Body of pancreas (tissue), 4 donors: ENCODE measurements at regions not wholly inside any gene's neighbourhood (a gene's known extent, or its start where the extent isn't known, plus 50 kb on each side); places are given as distances from the start of the nearest gene placed in this dataset.

ENCODE experiments used
- ATAC-seq: fragments of 150-250 bp; one replicate; pipeline ENCODE4 v1.9.1; 2016
- DNase-seq, 4 donors: peaks; one replicate each; pipeline ENCODE4 v3.0.0-alpha.2; 2019
- H3K27ac ChIP-seq, 4 donors: fragments of 200-600 bp; sonication (generic); 1 replicate in 3 of 4; 2 replicates in 1 of 4; pipeline versions ENCODE4 v1.5.1 to v1.6.1; 2016 to 2019; ENCODE audit warnings: mild to moderate bottlenecking in 1 of 4, mixed read lengths in 1 of 4, moderate library complexity in 1 of 4
- H3K27me3 ChIP-seq, 2 donors: fragments of 200-600 bp; sonication (generic); one replicate each; pipeline ENCODE4 v1.6.0; 2016; ENCODE audit warnings: mild to moderate bottlenecking in 1 of 2
- H3K36me3 ChIP-seq, 2 donors: fragments of 200-600 bp; sonication (generic); replicated peaks in 1 of 2; 2 replicates each; pipeline ENCODE4 v1.5.1; 2016; ENCODE audit warnings: low read depth in 2 of 2; ENCODE audit not compliant: insufficient read depth in 1 of 2
- H3K4me1 ChIP-seq: fragments of 200-600 bp; sonication (generic); one replicate; pipeline ENCODE4 v1.6.0; 2016
- H3K4me3 ChIP-seq, 2 donors: fragments of 200-600 bp; sonication (generic); 1 replicate in 1 of 2; 2 replicates in 1 of 2; pipeline ENCODE4 v1.5.1; 2016 to 2019
- H3K9me3 ChIP-seq, 3 donors: fragments of 200-600 bp; sonication (generic); 1 replicate in 2 of 3; 2 replicates in 1 of 3; pipeline ENCODE4 v1.5.1; 2016
- CTCF ChIP-seq, 7 experiments: fragments of 450-650 bp in 4 of 7; fragments of 200-600 bp in 3 of 7; sonication (generic) in 3 of 7; IDR thresholded peaks; one replicate each; pipeline ENCODE4 v1.5.1; 2016 to 2019; ENCODE audit warnings: antibody characterized with exemption in 7 of 7
- POLR2A ChIP-seq, 3 donors: fragments of 450-650 bp; IDR thresholded peaks; one replicate each; pipeline ENCODE4 v1.6.1; 2016; ENCODE audit warnings: antibody characterized with exemption in 3 of 3, mild to moderate bottlenecking in 2 of 3
- WGBS, 2 donors: methylation state at CpG; one replicate each; pipeline ENCODE4 v1.1.5; 2017; 5-methylcytosine and 5-hydroxymethylcytosine counted together
- intact Hi-C: fragments of 100-400 bp; cut with DNase I; formaldehyde crosslinking; loops from one replicate; pipeline ENCODE4 v1.15.1; 2023

GRCh38 chr7:84512055-84512454 lies 317.5 kb upstream of the SEMA3A start:
- ATAC-seq (no peak), DNase-seq (no peak)
- no peak for TF ChIP-seq POLR2A (IDR thresholded peaks at IDR 0.05)
- TF ChIP-seq CTCF (IDR thresholded peaks at IDR 0.05): no peak
- no peak overlapping the region for H3K4me3 ChIP-seq
- H3K4me1 ChIP-seq: no peaks in the 10 kb centered on the region
- H3K27ac ChIP-seq: no peak overlapping the region
- no peaks in the 10 kb centered on the region for H3K9me3 ChIP-seq
- intact Hi-C loops: no loop called here
- no peaks in the 10 kb centered on the region for H3K27me3 ChIP-seq
- no peaks in the 10 kb centered on the region for H3K36me3 ChIP-seq
- WGBS, 2 donors: 90 to 100% methylated on average over 1 of the region's 1 CpG

GRCh38 chr7:84510505-84510904 lies 315.9 kb upstream of the SEMA3A start:
- Histone ChIP-seq H3K4me1 (no peaks in the 10 kb centered on the region), H3K4me3 (no peak overlapping the region), H3K36me3 (no peaks in the 10 kb centered on the region), H3K27me3 (no peaks in the 10 kb centered on the region), H3K9me3 (no peaks in the 10 kb centered on the region), H3K27ac (no peak overlapping the region)
- no peak for ATAC-seq
- no peak for TF ChIP-seq CTCF (IDR thresholded peaks at IDR 0.05)
- no peak for TF ChIP-seq POLR2A (IDR thresholded peaks at IDR 0.05)
- no peak for DNase-seq
- intact Hi-C loops: no loop called here
- 70 to 77% methylated on average over 1 of the region's 1 CpG for WGBS, 2 donors

- no peaks in the 10 kb centered on the region for H3K27me3 ChIP-seq
- H3K4me1 ChIP-seq: no peaks in the 10 kb centered on the region
- TF ChIP-seq CTCF (IDR thresholded peaks at IDR 0.05): no peak
- no peak for TF ChIP-seq POLR2A (IDR thresholded peaks at IDR 0.05)
- no peaks in the 10 kb centered on the region for H3K36me3 ChIP-seq
- H3K4me3 ChIP-seq: no peak overlapping the region
- intact Hi-C loops: no loop called here
- no peak overlapping the region for H3K27ac ChIP-seq
- H3K9me3 ChIP-seq: no peaks in the 10 kb centered on the region
- no peak for DNase-seq
- WGBS, 2 donors: 29 to 30% methylated on average over 1 of the region's 1 CpG
- ATAC-seq: no peak
Measured at GRCh38 chr7:84509522-84509921, 314.9 kb upstream of the SEMA3A start.

GRCh38 chr7:84508606-84509005 lies 314.0 kb upstream of the SEMA3A start:
- Histone ChIP-seq H3K9me3 (no peaks in the 10 kb centered on the region), H3K4me1 (no peaks in the 10 kb centered on the region), H3K27ac (no peak overlapping the region), H3K27me3 (no peaks in the 10 kb centered on the region), H3K4me3 (no peak overlapping the region), H3K36me3 (no peaks in the 10 kb centered on the region)
- DNase-seq (no peak), ATAC-seq (no peak)
- intact Hi-C loops: no loop called here
- TF ChIP-seq CTCF (IDR thresholded peaks at IDR 0.05) (no peak), POLR2A (IDR thresholded peaks at IDR 0.05) (no peak)
- WGBS, 2 donors: 65 to 75% methylated on average over 4 of the region's 4 CpGs

GRCh38 chr7:84507529-84507928 lies 312.9 kb upstream of the SEMA3A start:
- Histone ChIP-seq H3K27ac (no peak overlapping the region), H3K4me1 (no peaks in the 10 kb centered on the region), H3K9me3 (no peaks in the 10 kb centered on the region), H3K36me3 (no peaks in the 10 kb centered on the region), H3K4me3 (no peak overlapping the region), H3K27me3 (no peaks in the 10 kb centered on the region)
- WGBS, 2 donors: 86 to 93% methylated on average over 5 of the region's 5 CpGs
- no peak for ATAC-seq
- TF ChIP-seq CTCF (IDR thresholded peaks at IDR 0.05): no peak
- no peak for TF ChIP-seq POLR2A (IDR thresholded peaks at IDR 0.05)
- DNase-seq: no peak
- intact Hi-C loops: no loop called here
